ENCODE measurements at regions not wholly inside any gene's neighbourhood (a gene's known extent, or its start where the extent isn't known, plus 50 kb on each side); places are given as distances from the start of the nearest gene placed in this dataset.

- Histone ChIP-seq H3K36me3 (ENCODE audit: insufficient read depth, low read length) (no peaks in the 10 kb centered on the region), H3K9me3 (ENCODE audit: control insufficient read depth, insufficient read depth, low read length) (no peaks in the 10 kb centered on the region), H3K4me1 (ENCODE audit: insufficient read depth, low read length) (0 out of 2 replicates have a peak, but pooled peaks cover 5% of the 10 kb centered on the region), H3K9ac (ENCODE audit: low read depth, low read length) (no peak overlapping the region)
Observed at GRCh38 chr20:10992731-10993130, 318.9 kb upstream of the JAG1 start.

DNA sequence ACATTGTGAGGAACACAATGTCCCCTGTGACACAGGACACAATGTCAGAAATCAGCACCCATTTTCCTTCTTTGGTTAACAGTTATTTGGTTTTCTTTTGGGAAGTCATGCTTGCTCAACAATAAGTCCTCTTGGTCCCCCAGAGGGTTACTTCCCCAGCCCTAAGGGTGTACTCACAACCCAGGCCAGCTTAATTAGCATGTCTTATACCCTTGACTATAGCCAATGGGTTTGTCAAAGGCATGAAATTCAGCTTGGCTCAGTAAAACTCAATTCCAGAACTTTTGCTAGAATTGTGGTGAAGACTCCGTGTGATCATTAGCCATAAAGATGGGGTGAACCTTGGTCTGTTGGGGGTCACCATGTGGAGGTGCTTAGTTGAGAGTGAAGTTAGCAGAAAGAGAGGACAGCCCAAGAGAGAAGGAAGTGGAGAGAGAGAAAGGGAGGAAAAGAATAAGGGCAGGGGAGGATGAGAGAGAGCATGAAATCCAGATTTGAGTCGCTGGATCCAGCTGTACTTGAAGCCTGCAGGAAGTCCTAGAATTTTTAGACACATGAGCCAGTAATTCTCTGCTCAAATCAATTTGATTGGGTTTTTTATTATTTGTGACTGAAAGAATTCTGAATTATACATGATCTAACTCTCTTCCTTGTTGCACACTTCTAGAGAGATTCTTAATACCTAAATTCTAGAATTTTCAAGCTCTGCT is 321.3 kb upstream of the JAG1 start:
- H3K4me1 ChIP-seq (ENCODE audit: insufficient read depth, low read length) = 0 out of 2 replicates have a peak, but pooled peaks cover 5% of the 10 kb centered on the region
- H3K9me3 ChIP-seq (ENCODE audit: control insufficient read depth, insufficient read depth, low read length) = no peaks in the 10 kb centered on the region
- no peaks in the 10 kb centered on the region for H3K36me3 ChIP-seq (ENCODE audit: insufficient read depth, low read length)
- H3K9ac ChIP-seq (ENCODE audit: low read depth, low read length) = no peak overlapping the region

GRCh38 chr20:10998476-10998875 is 324.7 kb upstream of the JAG1 start:
- Histone ChIP-seq H3K36me3 (ENCODE audit: insufficient read depth, low read length) (no peaks in the 10 kb centered on the region), H3K9me3 (ENCODE audit: control insufficient read depth, insufficient read depth, low read length) (no peaks in the 10 kb centered on the region), H3K9ac (ENCODE audit: low read depth, low read length) (no peak overlapping the region), H3K4me1 (ENCODE audit: insufficient read depth, low read length) (0 out of 2 replicates have a peak, but pooled peaks cover 5% of the 10 kb centered on the region)

DNA sequence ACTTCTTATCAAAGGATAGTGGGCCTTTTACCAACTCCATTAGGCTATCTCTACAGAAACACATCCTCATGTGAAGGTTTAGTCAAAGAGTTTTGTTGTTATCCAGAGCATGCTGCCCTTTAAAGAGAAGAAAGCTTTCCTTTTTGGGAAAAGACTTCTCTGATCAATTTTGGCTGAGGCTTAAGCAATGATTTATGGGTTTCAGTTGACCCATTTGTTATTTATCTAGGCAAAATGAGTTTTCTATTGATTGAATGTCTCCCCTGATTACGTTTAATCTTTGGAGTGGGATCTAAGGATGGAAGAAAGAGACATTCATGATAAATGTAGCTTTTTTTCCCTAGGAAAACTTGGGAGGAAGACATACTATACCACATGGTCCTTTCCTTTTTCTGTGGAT is 326.6 kb upstream of the JAG1 start:
- Histone ChIP-seq H3K9me3 (ENCODE audit: control insufficient read depth, insufficient read depth, low read length) (no peaks in the 10 kb centered on the region), H3K9ac (ENCODE audit: low read depth, low read length) (no peak overlapping the region), H3K36me3 (ENCODE audit: insufficient read depth, low read length) (no peaks in the 10 kb centered on the region), H3K4me1 (ENCODE audit: insufficient read depth, low read length) (no peaks in the 10 kb centered on the region)

- Histone ChIP-seq H3K9ac (ENCODE audit: low read depth, low read length) (no peak overlapping the region), H3K36me3 (ENCODE audit: insufficient read depth, low read length) (no peaks in the 10 kb centered on the region), H3K4me1 (ENCODE audit: insufficient read depth, low read length) (no peaks in the 10 kb centered on the region), H3K9me3 (ENCODE audit: control insufficient read depth, insufficient read depth, low read length) (no peaks in the 10 kb centered on the region)
Observed at GRCh38 chr20:11001302-11001701, 327.5 kb upstream of the JAG1 start.

GRCh38 chr20:11001764-11002540 is 328.2 kb upstream of the JAG1 start:
- no peak overlapping the region for H3K9ac ChIP-seq (ENCODE audit: low read depth, low read length)
- H3K4me1 ChIP-seq (ENCODE audit: insufficient read depth, low read length) = no peaks in the 10 kb centered on the region
- H3K36me3 ChIP-seq (ENCODE audit: insufficient read depth, low read length) = no peaks in the 10 kb centered on the region
- no peaks in the 10 kb centered on the region; the same call in 1 of the 2 replicates for H3K9me3 ChIP-seq (ENCODE audit: control insufficient read depth, insufficient read depth, low read length)

DNA sequence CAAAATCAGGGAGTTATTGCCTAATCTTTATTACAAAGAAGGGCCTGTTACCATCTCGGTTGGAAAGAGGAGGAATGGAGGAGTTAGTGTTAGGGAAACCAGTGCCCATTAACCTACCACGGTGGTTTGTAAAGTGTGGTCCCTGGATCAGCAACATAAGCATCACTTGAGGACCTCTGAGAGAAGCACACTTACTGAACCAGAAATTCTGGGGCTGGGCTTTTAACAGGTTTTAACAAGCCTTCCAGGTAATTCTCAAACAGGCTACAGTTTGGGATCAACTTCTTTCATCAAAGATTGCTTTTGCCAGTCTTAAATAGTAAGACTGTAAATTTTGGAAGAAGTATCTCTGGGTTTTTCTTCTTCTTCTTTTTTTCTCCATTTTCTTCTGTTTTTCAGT is 329.5 kb upstream of the JAG1 start:
- no peak overlapping the region for H3K9ac ChIP-seq (ENCODE audit: low read depth, low read length)
- H3K9me3 ChIP-seq (ENCODE audit: control insufficient read depth, insufficient read depth, low read length) = no peaks in the 10 kb centered on the region; the same call in 1 of the 2 replicates
- H3K4me1 ChIP-seq (ENCODE audit: insufficient read depth, low read length) = no peaks in the 10 kb centered on the region
- no peaks in the 10 kb centered on the region for H3K36me3 ChIP-seq (ENCODE audit: insufficient read depth, low read length)

- Histone ChIP-seq H3K36me3 (ENCODE audit: insufficient read depth, low read length) (no peaks in the 10 kb centered on the region), H3K4me1 (ENCODE audit: insufficient read depth, low read length) (no peaks in the 10 kb centered on the region), H3K9ac (ENCODE audit: low read depth, low read length) (no peak overlapping the region), H3K9me3 (ENCODE audit: control insufficient read depth, insufficient read depth, low read length) (no peaks in the 10 kb centered on the region; the same call in 1 of the 2 replicates)
Observed at GRCh38 chr20:11008444-11009033, 334.7 kb upstream of the JAG1 start.

DNA sequence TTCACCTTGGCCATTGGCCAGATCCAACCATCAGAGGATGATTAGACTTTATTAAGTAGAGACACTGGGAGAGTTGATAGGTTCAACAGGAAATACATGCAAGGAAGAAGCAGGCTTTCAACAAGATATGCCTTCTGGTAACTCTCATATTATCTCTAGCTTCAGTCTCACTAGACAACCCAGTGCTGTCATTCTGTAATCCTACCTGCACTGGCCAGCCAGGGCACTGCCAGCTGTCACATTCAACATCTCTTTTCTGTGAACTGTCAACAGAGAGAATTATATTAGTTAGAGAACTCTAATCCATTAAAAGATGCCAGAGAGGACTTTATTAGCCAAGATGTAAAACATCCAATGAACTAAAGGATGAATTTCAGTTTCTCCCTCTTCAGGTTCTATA is 337.9 kb upstream of the JAG1 start:
- no peaks in the 10 kb centered on the region for H3K4me1 ChIP-seq (ENCODE audit: insufficient read depth, low read length)
- no peak overlapping the region for H3K9ac ChIP-seq (ENCODE audit: low read depth, low read length)
- H3K9me3 ChIP-seq (ENCODE audit: control insufficient read depth, insufficient read depth, low read length) = no peaks in the 10 kb centered on the region; the same call in 1 of the 2 replicates

DNA sequence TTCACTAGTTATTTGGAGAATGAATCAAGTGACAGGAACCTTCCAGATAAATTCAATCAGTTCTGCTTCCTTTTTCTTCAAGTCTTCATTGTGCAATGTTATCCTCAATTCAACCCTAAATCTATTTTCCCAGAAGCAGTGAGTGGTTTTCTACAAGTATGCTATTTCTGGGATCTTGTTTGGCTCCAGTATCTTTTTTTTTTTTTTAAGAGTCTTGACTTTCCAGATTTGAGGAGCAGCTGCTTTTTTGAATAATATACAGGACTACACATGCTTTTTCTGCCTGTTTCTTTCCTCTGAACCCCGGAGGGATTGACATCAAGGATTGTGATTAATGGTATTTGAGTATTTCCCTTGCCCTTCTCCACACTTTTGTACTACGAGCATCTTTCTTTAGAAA is 339.2 kb upstream of the JAG1 start:
- no peaks in the 10 kb centered on the region for H3K9me3 ChIP-seq (ENCODE audit: control insufficient read depth, insufficient read depth, low read length)
- no peaks in the 10 kb centered on the region for H3K4me1 ChIP-seq (ENCODE audit: insufficient read depth, low read length)
- H3K9ac ChIP-seq (ENCODE audit: low read depth, low read length) = no peak overlapping the region
- no peaks in the 10 kb centered on the region for H3K36me3 ChIP-seq (ENCODE audit: insufficient read depth, low read length)

More for the DNA sequence above, 337.9 kb upstream of the JAG1 start:
- H3K36me3 ChIP-seq (ENCODE audit: insufficient read depth, low read length) = no peaks in the 10 kb centered on the region

- H3K4me1 ChIP-seq (ENCODE audit: insufficient read depth, low read length) = 0 out of 2 replicates have a peak, but pooled peaks cover 3% of the 10 kb centered on the region
- no peaks in the 10 kb centered on the region for H3K9me3 ChIP-seq (ENCODE audit: control insufficient read depth, insufficient read depth, low read length)
- H3K9ac ChIP-seq (ENCODE audit: low read depth, low read length) = no peak overlapping the region
- H3K36me3 ChIP-seq (ENCODE audit: insufficient read depth, low read length) = no peaks in the 10 kb centered on the region
Observed at GRCh38 chr20:11013801-11014200, 340.0 kb upstream of the JAG1 start.

GRCh38 chr20:11015440-11015839 is 341.6 kb upstream of the JAG1 start:
- 0 out of 2 replicates have a peak, but pooled peaks cover 5% of the 10 kb centered on the region for H3K4me1 ChIP-seq (ENCODE audit: insufficient read depth, low read length)
- H3K36me3 ChIP-seq (ENCODE audit: insufficient read depth, low read length) = no peaks in the 10 kb centered on the region
- no peak overlapping the region for H3K9ac ChIP-seq (ENCODE audit: low read depth, low read length)
- no peaks in the 10 kb centered on the region for H3K9me3 ChIP-seq (ENCODE audit: control insufficient read depth, insufficient read depth, low read length)

DNA sequence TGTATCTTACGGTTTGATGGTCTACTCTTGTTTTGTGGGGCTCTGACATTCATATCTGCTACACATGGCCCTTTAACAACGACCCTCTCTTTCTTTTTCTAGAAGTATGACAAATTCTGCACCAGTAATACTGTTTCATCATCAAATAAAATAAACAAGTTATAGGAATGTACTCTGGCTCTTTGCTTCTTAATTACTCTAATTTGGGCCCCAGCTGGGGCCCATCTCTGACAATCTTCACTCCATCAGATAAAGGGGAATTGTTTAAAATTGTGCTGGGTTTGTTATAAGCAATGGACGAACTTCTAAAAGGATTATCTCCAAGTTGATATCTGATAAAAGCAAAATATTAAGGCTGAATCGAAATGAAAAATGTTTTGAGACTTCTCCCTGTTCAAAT is 343.6 kb upstream of the JAG1 start:
- H3K4me1 ChIP-seq (ENCODE audit: insufficient read depth, low read length) = 0 out of 2 replicates have a peak, but pooled peaks cover 5% of the 10 kb centered on the region
- H3K9ac ChIP-seq (ENCODE audit: low read depth, low read length) = no peak overlapping the region
- H3K9me3 ChIP-seq (ENCODE audit: control insufficient read depth, insufficient read depth, low read length) = no peaks in the 10 kb centered on the region
- H3K36me3 ChIP-seq (ENCODE audit: insufficient read depth, low read length) = no peaks in the 10 kb centered on the region

GRCh38 chr20:11018668-11019170 is 344.9 kb upstream of the JAG1 start:
- H3K4me1 ChIP-seq (ENCODE audit: insufficient read depth, low read length) = 0 out of 2 replicates have a peak, but pooled peaks cover 5% of the 10 kb centered on the region

More at GRCh38 chr20:11018668-11019170, 344.9 kb upstream of the JAG1 start:
- Histone ChIP-seq H3K9me3 (ENCODE audit: control insufficient read depth, insufficient read depth, low read length) (no peaks in the 10 kb centered on the region), H3K9ac (ENCODE audit: low read depth, low read length) (no peak overlapping the region), H3K36me3 (ENCODE audit: insufficient read depth, low read length) (no peaks in the 10 kb centered on the region)
